B cell (primary cell): ENCODE measurements at regions not wholly inside any gene's neighbourhood (a gene's known extent, or its start where the extent isn't known, plus 50 kb on each side); places are given as distances from the start of the nearest gene placed in this dataset.

ENCODE experiments used
- ATAC-seq: fragments of 200-7000 bp; cut with Tn5 transposase; one replicate; pipeline ENCODE4 v1.10.0; 2021; ENCODE audit warnings: low read depth, mild to moderate bottlenecking, moderate number of reproducible peaks, moderate library complexity
- CTCF ChIA-PET: fragments of 350-600 bp; sonication (Branson Sonifier 250); formaldehyde crosslinking; loops from one replicate; lab custom pipeline; 2021; ENCODE audit warnings: antibody characterized with exemption, inconsistent platforms; lab: Charles Lee
- POLR2A ChIA-PET: fragments of 350-600 bp; sonication (Branson Sonifier 250); formaldehyde crosslinking; loops from one replicate; lab custom pipeline; 2021; ENCODE audit warnings: antibody characterized with exemption; lab: Charles Lee
- DNase-seq: peaks from one replicate; pipeline ENCODE4 v3.0.0; 2013
- H2AFZ ChIP-seq: 2 replicates; pipeline ENCODE4 v1.6.1; 2012; ENCODE audit warnings: mild to moderate bottlenecking, low read depth, low read length; ENCODE audit not compliant: insufficient read depth, poor library complexity, severe bottlenecking
- H3K27ac ChIP-seq, 2 donors: 1 replicate in 1 of 2; 2 replicates in 1 of 2; pipeline ENCODE4 v1.5.1; 2012 to 2013; ENCODE audit warnings: low read length in 2 of 2, mild to moderate bottlenecking in 2 of 2, moderate library complexity in 1 of 2
- H3K27me3 ChIP-seq, 4 experiments: fragments of 200-600 bp in 1 of 4; sonication (generic) in 1 of 4; replicated peaks in 1 of 4; 1 replicate in 2 of 4; 2 replicates in 2 of 4; pipeline versions ENCODE4 v1.6.1 to v1.7.0; 2013 to 2016; ENCODE audit warnings: low read length in 3 of 4, mild to moderate bottlenecking in 2 of 4, mixed read lengths in 1 of 4, moderate library complexity in 1 of 4; ENCODE audit not compliant: insufficient read depth in 4 of 4, control insufficient read depth in 3 of 4; ENCODE audit errors: control extremely low read depth in 1 of 4
- H3K36me3 ChIP-seq, 2 experiments: replicated peaks in 1 of 2; 1 replicate in 1 of 2; 2 replicates in 1 of 2; pipeline versions ENCODE4 v1.6.1 to v1.7.1; 2013; ENCODE audit warnings: low read length in 1 of 2; ENCODE audit not compliant: insufficient read depth in 2 of 2, control insufficient read depth in 1 of 2; ENCODE audit errors: control extremely low read depth in 1 of 2, extremely low read depth in 1 of 2
- H3K4me1 ChIP-seq, 2 donors: fragments of 200-600 bp in 1 of 2; sonication (generic) in 1 of 2; 1 replicate in 1 of 2; 2 replicates in 1 of 2; pipeline versions ENCODE4 v1.5.1 to v1.6.1; 2013 to 2017; ENCODE audit warnings: low read length in 2 of 2; ENCODE audit not compliant: control insufficient read depth in 2 of 2, insufficient read depth in 2 of 2
- H3K4me2 ChIP-seq: replicated peaks from 2 replicates; pipeline ENCODE3; 2012; ENCODE audit warnings: mild to moderate bottlenecking, low read depth, low read length; ENCODE audit not compliant: poor library complexity, severe bottlenecking
- H3K4me3 ChIP-seq, 5 experiments: fragments of 200-600 bp in 1 of 5; sonication (generic) in 1 of 5; 1 replicate in 3 of 5; 2 replicates in 2 of 5; pipeline versions ENCODE4 v1.5.1 to v1.7.0; 2011 to 2016; ENCODE audit warnings: low read length in 4 of 5, mild to moderate bottlenecking in 4 of 5, low read depth in 2 of 5, control low read depth in 1 of 5, moderate library complexity in 1 of 5; ENCODE audit not compliant: insufficient read depth in 1 of 5; ENCODE audit errors: control extremely low read depth in 1 of 5, extremely low read depth in 1 of 5
- H3K79me2 ChIP-seq: fragments of 200-600 bp; sonication (generic); one replicate; pipeline ENCODE4 v1.6.0; 2016; ENCODE audit warnings: low read length; ENCODE audit not compliant: control insufficient read depth, insufficient read depth
- H3K9ac ChIP-seq: fragments of 200-600 bp; sonication (generic); 2 replicates; pipeline ENCODE4 v1.6.1; 2017; ENCODE audit warnings: mild to moderate bottlenecking, low read length, moderate library complexity
- H3K9me3 ChIP-seq, 3 donors: one replicate each; pipeline versions ENCODE4 v1.6.1 to v1.7.1; 2013; ENCODE audit warnings: low read length in 2 of 3; ENCODE audit not compliant: control insufficient read depth in 2 of 3, insufficient read depth in 1 of 3; ENCODE audit errors: control extremely low read depth in 1 of 3
- H4K20me1 ChIP-seq: 2 replicates; pipeline ENCODE4 v1.6.0; 2012; ENCODE audit warnings: mild to moderate bottlenecking, low read length; ENCODE audit not compliant: insufficient read depth, control insufficient read depth, poor library complexity, severe bottlenecking
- H3K27ac Mint-ChIP-seq: one replicate; pipeline ENCODE4 v1.8.0; 2021; ENCODE audit warnings: mixed read lengths
- H3K27me3 Mint-ChIP-seq: one replicate; pipeline ENCODE4 v1.8.0; 2021; ENCODE audit warnings: mixed read lengths
- H3K4me1 Mint-ChIP-seq: one replicate; pipeline ENCODE4 v1.8.0; 2021; ENCODE audit warnings: mixed read lengths
- H3K4me3 Mint-ChIP-seq: one replicate; pipeline ENCODE4 v1.8.0; 2021; ENCODE audit warnings: mixed read lengths
- H3K9me3 Mint-ChIP-seq: one replicate; pipeline ENCODE4 v1.8.0; 2022; ENCODE audit warnings: mixed read lengths; ENCODE audit not compliant: insufficient read depth
- EZH2 ChIP-seq: IDR thresholded peaks from 2 replicates; pipeline ENCODE4 v1.6.1; 2012; ENCODE audit warnings: borderline replicate concordance, low read depth, mild to moderate bottlenecking, moderate library complexity, low read length; ENCODE audit not compliant: insufficient read depth, poor library complexity, severe bottlenecking
- WGBS: methylation state at CpG from one replicate; pipeline ENCODE4 v1.1.5; 2013; ENCODE audit warnings: missing lambda C conversion rate; ENCODE audit not compliant: insufficient coverage; 5-methylcytosine and 5-hydroxymethylcytosine counted together
- intact Hi-C: fragments of 100-400 bp; cut with micrococcal nuclease; formaldehyde crosslinking; loops from one replicate; pipeline ENCODE4 v1.10.0; 2022
- TF ChIP-seq, protein P1 (sequence below): fragments of 200-600 bp; IDR thresholded peaks from one replicate; pipeline ENCODE4 v1.8.0; 2022; ENCODE audit warnings: antibody characterized with exemption, mild to moderate bottlenecking

DNA sequence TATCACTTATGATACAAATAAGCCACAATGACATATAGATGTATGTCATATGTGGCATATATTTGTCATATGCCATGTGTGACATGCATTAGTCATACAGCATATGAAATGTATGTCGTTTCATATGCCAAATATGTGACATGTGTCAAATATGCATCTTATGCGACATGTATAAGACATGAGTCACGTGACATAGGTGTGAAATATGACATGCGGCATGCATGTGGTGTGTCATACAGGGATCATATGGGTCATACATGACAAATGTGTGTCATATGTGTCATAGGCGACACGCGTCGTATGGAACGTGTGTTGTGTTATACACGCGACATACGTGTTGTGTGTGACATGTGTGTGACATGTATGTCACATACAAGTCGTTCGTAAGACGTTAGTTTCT lies 2154.0 kb upstream of the PIK3C3 start:
- Histone ChIP-seq H3K9ac (no peak overlapping the region), H3K79me2 (no peaks in the 10 kb centered on the region), H2AFZ (no peak overlapping the region), H3K27ac (no peak overlapping the region), H3K4me3 (no peak overlapping the region), H3K27me3 (no peaks in the 10 kb centered on the region), H3K4me2 (no peak overlapping the region), H4K20me1 (no peaks in the 10 kb centered on the region), H3K4me1 (peaks cover 0 to 2% of the 10 kb centered on the region in 2 donors), H3K9me3 (peaks cover 2 to 7% (median 6%) of the 10 kb centered on the region in 3 donors), H3K36me3 (no peaks in the 10 kb centered on the region)
- H3K9me3 Mint-ChIP-seq, result peaks cover 8% of the 10 kb centered on the region
- POLR2A ChIA-PET, result no interaction called here
- 99% methylated on average over 15 of the region's 15 CpGs for WGBS
- no peaks in the 10 kb centered on the region for H3K27me3 Mint-ChIP-seq
- TF ChIP-seq EZH2, result no peak
- TF ChIP-seq, protein P1, sequence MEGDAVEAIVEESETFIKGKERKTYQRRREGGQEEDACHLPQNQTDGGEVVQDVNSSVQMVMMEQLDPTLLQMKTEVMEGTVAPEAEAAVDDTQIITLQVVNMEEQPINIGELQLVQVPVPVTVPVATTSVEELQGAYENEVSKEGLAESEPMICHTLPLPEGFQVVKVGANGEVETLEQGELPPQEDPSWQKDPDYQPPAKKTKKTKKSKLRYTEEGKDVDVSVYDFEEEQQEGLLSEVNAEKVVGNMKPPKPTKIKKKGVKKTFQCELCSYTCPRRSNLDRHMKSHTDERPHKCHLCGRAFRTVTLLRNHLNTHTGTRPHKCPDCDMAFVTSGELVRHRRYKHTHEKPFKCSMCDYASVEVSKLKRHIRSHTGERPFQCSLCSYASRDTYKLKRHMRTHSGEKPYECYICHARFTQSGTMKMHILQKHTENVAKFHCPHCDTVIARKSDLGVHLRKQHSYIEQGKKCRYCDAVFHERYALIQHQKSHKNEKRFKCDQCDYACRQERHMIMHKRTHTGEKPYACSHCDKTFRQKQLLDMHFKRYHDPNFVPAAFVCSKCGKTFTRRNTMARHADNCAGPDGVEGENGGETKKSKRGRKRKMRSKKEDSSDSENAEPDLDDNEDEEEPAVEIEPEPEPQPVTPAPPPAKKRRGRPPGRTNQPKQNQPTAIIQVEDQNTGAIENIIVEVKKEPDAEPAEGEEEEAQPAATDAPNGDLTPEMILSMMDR, result no peak
- intact Hi-C loops, result no loop called here
- CTCF ChIA-PET, result no interaction called here
- H3K4me3 Mint-ChIP-seq, result no peak overlapping the region
- no peak for ATAC-seq
- H3K4me1 Mint-ChIP-seq, result peaks cover 4% of the 10 kb centered on the region
- H3K27ac Mint-ChIP-seq, result no peak overlapping the region
- DNase-seq, result no peak

DNA sequence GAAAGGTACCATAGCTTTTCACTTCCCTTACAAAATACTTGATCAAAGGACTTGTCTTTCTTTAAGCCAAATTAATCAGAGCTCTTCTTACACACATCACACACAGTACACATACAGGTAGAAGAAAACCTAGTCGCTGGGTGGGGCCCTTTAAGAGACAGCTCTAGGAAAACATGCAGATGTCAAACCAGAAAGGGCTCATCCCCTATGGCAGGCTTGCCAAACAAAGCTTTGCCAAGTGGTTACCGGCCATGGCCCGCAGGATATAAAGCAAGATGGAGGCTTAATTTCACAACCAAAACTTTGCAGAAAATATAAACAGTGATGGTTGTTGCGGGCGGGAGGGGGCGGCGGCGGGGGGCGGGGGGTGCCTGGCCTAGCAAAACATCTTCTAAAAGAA lies 2156.0 kb upstream of the PIK3C3 start:
- Histone ChIP-seq H3K4me2 (no peak overlapping the region), H3K4me3 (no peak overlapping the region), H3K27me3 (no peaks in the 10 kb centered on the region), H2AFZ (no peak overlapping the region), H3K79me2 (no peaks in the 10 kb centered on the region), H3K9me3 (peaks cover 2 to 7% (median 6%) of the 10 kb centered on the region in 3 donors), H3K9ac (no peak overlapping the region), H4K20me1 (no peaks in the 10 kb centered on the region), H3K36me3 (no peaks in the 10 kb centered on the region), H3K27ac (no peak overlapping the region), H3K4me1 (peaks cover 0 to 2% of the 10 kb centered on the region in 2 donors)
- ChIA-PET CTCF (no interaction called here), POLR2A (no interaction called here)
- Mint-ChIP-seq H3K9me3 (peaks cover 6% of the 10 kb centered on the region), H3K27me3 (no peaks in the 10 kb centered on the region), H3K4me1 (peaks cover 4% of the 10 kb centered on the region), H3K27ac (no peak overlapping the region), H3K4me3 (no peak overlapping the region)
- no peak for DNase-seq
- no peak for ATAC-seq
- no peak for TF ChIP-seq EZH2
- TF ChIP-seq, protein P1, result no peak
- 43% methylated on average over 1 of the region's 9 CpGs for WGBS
- intact Hi-C loops, result no loop called here
